ENCODE measurements at regions not wholly inside any gene's neighbourhood (a gene's known extent, or its start where the extent isn't known, plus 50 kb on each side); places are given as distances from the start of the nearest gene placed in this dataset.
"Not testable (repeated sequence)": the region's sequence is repeated elsewhere in the genome, so short reads cannot be mapped to it uniquely, and the experiment has no call there.

GRCh38 chr12:127767656-127768055 is 499.3 kb upstream of the TMEM132C start:
- DNase-seq = no peak

- no peak for DNase-seq
These were observed 496.9 kb upstream of the TMEM132C start for GRCh38 chr12:127770118-127770517.

GRCh38 chr12:127771546-127771945 is 495.4 kb upstream of the TMEM132C start:
- no peak for DNase-seq

- no peak for DNase-seq
These were observed 493.4 kb upstream of the TMEM132C start for GRCh38 chr12:127773520-127773919.

- no peak for DNase-seq
These were observed 492.1 kb upstream of the TMEM132C start for GRCh38 chr12:127774828-127775227.

- no peak for DNase-seq
These were observed 487.5 kb upstream of the TMEM132C start for GRCh38 chr12:127779301-127780045.

GRCh38 chr12:127780881-127781280 is 486.1 kb upstream of the TMEM132C start:
- DNase-seq = no peak

- DNase-seq = no peak
These were observed 485.6 kb upstream of the TMEM132C start for GRCh38 chr12:127781336-127781735.

- no peak for DNase-seq
These were observed 481.4 kb upstream of the TMEM132C start for GRCh38 chr12:127785540-127785939.

- DNase-seq = no peak
These were observed 480.9 kb upstream of the TMEM132C start for GRCh38 chr12:127785986-127786590.

- DNase-seq = no peak
These were observed 479.4 kb upstream of the TMEM132C start for GRCh38 chr12:127787544-127787943.

GRCh38 chr12:127790376-127790775 is 476.6 kb upstream of the TMEM132C start:
- DNase-seq = no peak

GRCh38 chr12:127791217-127791616 is 475.8 kb upstream of the TMEM132C start:
- DNase-seq = no peak

- no peak for DNase-seq
These were observed 469.1 kb upstream of the TMEM132C start for GRCh38 chr12:127797918-127798317.

GRCh38 chr12:127802271-127802670 is 464.7 kb upstream of the TMEM132C start:
- no peak for DNase-seq

GRCh38 chr12:127803545-127803944 is 463.4 kb upstream of the TMEM132C start:
- DNase-seq = no peak

GRCh38 chr12:127809275-127809674 is 457.7 kb upstream of the TMEM132C start:
- no peak for DNase-seq

- DNase-seq = no peak
These were observed 456.9 kb upstream of the TMEM132C start for GRCh38 chr12:127810041-127810440.

GRCh38 chr12:127810459-127810858 is 456.5 kb upstream of the TMEM132C start:
- not testable (repeated sequence) for DNase-seq

GRCh38 chr12:127811988-127812387 is 455.0 kb upstream of the TMEM132C start:
- DNase-seq = no peak

GRCh38 chr12:127813147-127813546 is 453.8 kb upstream of the TMEM132C start:
- DNase-seq = no peak

- no peak for DNase-seq
These were observed 447.9 kb upstream of the TMEM132C start for GRCh38 chr12:127819056-127819455.

GRCh38 chr12:127820271-127820670 is 446.7 kb upstream of the TMEM132C start:
- no peak for DNase-seq

- no peak for DNase-seq
These were observed 446.1 kb upstream of the TMEM132C start for GRCh38 chr12:127820846-127821245.
